Activated CD8-positive, alpha-beta memory T cell treated with anti-CD3 and anti-CD28 coated beads, Interleukin-2, amount 10 ng/mL, durations not matched to agents 7 days and 5 days (primary cell): ENCODE measurements at regions not wholly inside any gene's neighbourhood (a gene's known extent, or its start where the extent isn't known, plus 50 kb on each side); places are given as distances from the start of the nearest gene placed in this dataset.
A peak's percentile ranks its signal among the peaks of the same experiment; 100 is the strongest.
"Not testable (repeated sequence)": the region's sequence is repeated elsewhere in the genome, so short reads cannot be mapped to it uniquely, and the experiment has no call there.

ENCODE experiments used
- ATAC-seq: fragments of 150-1000 bp; cut with Tn5 transposase; one replicate; pipeline ENCODE4 v1.10.0; 2021; ENCODE audit warnings: moderate library complexity
- CTCF ChIA-PET: fragments of 350-600 bp; sonication (Branson Sonifier 250); formaldehyde crosslinking; loops from one replicate; lab custom pipeline; 2021; ENCODE audit warnings: antibody characterized with exemption; lab: Charles Lee
- DNase-seq: peaks from one replicate; pipeline ENCODE4 v3.0.0-alpha.2; 2020
- H3K27ac Mint-ChIP-seq: one replicate; pipeline ENCODE4 v1.8.0; 2021; ENCODE audit warnings: mild to moderate bottlenecking, mixed read lengths
- H3K27me3 Mint-ChIP-seq: one replicate; pipeline ENCODE4 v1.8.0; 2021; ENCODE audit warnings: mixed read lengths
- H3K36me3 Mint-ChIP-seq: one replicate; pipeline ENCODE4 v1.8.0; 2021; ENCODE audit warnings: mild to moderate bottlenecking, mixed read lengths
- H3K4me1 Mint-ChIP-seq: one replicate; pipeline ENCODE4 v1.8.0; 2021; ENCODE audit warnings: mixed read lengths
- H3K4me3 Mint-ChIP-seq: one replicate; pipeline ENCODE4 v1.8.0; 2021; ENCODE audit warnings: mild to moderate bottlenecking, moderate library complexity, mixed read lengths
- H3K9me3 Mint-ChIP-seq: one replicate; pipeline ENCODE4 v1.8.0; 2022; ENCODE audit warnings: low read depth, mixed read lengths

DNA sequence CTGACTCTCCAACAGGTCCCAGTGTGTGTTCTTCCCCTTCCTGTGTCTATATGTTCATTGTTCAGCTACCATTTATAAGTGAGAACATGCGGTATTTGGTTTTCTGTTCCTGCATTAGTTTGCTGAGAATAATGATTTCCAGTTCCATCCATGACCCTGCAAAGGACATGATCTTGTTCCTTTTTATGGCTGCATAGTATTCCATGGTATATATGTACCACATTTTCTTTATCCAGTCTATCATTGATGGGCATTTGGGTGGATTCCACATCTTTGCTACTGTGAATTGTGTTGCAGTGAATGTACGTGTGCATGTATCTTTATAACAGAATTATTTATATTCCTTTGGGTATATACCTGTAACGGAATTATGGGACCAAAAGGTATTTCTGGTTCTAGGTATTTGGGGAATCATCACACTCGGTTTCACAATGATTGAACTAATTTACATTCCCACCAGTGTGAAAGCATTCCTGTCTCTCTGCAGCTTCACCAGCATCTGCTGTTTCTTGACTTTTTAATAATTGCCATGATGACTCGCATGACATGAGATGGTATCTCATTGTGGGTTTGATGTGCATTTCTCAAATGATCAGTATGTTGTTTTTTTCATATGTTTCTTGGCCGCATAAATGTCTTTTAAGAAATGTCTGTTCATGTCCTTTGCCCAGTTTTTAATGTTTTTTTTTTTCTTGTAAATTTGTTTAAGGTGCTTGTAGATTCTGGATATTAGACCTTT is 60.2 kb downstream of the LSMEM1 start:
- Mint-ChIP-seq H3K36me3 (no peaks in the 10 kb centered on the region), H3K4me3 (no peak overlapping the region), H3K4me1 (no peaks in the 10 kb centered on the region), H3K27ac (no peak overlapping the region), H3K27me3 (peaks cover 40% of the 10 kb centered on the region), H3K9me3 (no peaks in the 10 kb centered on the region)
- CTCF ChIA-PET, result no interaction called here
- ATAC-seq (no peak), DNase-seq (no peak)

- Mint-ChIP-seq H3K27me3 (peaks cover 21% of the 10 kb centered on the region), H3K36me3 (no peaks in the 10 kb centered on the region), H3K9me3 (no peaks in the 10 kb centered on the region), H3K27ac (no peak overlapping the region), H3K4me3 (no peak overlapping the region), H3K4me1 (no peaks in the 10 kb centered on the region)
- DNase-seq (no peak), ATAC-seq (no peak)
- CTCF ChIA-PET, result no interaction called here
Observed at GRCh38 chr7:112546723-112547513, 66.1 kb downstream of the LSMEM1 start.

DNA sequence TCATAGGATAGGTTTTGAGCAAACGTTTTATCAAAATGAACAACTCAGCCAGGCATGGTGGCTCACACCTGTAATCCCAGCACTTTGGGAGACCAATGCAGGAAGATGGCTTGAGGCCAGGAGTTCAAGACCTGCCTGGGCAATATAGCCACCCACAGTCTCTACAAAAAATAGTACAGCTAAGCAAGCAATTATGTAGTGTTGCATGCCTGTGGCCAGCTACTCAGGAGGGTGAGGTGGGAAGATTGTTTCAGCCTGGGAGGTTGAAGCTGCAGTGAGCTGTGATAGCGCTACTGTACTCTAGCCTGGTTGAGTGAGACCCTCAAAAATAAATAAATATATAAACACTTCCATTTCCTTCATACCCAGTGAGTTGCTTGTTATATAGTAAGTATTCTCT is 67.1 kb downstream of the LSMEM1 start:
- H3K27ac Mint-ChIP-seq, result no peak overlapping the region
- CTCF ChIA-PET, result no interaction called here
- H3K36me3 Mint-ChIP-seq, result no peaks in the 10 kb centered on the region
- peaks cover 21% of the 10 kb centered on the region for H3K27me3 Mint-ChIP-seq
- H3K4me1 Mint-ChIP-seq, result no peaks in the 10 kb centered on the region
- ATAC-seq (no peak), DNase-seq (no peak)
- no peaks in the 10 kb centered on the region for H3K9me3 Mint-ChIP-seq
- no peak overlapping the region for H3K4me3 Mint-ChIP-seq

DNA sequence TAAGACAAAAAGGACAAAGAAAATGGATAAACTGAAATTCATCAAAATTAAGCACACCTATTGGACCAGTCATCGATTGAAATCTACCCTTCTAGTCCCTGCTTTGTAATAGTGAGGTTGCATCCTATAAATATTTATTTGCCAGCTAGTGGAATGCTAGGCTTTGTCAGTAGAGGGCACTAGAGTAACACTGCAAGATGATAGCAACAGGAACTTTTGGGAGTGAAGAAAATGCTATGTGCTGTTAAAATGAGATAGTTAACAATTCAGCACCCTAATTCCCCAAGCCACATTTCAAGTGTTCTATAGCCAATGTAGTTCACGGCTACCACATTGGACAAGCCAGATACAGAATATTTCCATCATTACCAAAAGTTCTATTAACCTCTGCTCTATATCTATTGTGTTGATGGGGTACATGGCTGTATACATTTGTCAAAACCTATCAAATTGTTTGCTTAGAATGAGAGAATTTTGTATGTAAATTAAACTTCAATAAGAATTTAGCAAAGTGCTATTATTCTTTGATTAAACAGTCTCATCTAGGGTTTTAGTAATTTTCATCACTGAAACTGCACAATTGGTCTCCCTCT is 69.8 kb downstream of the LSMEM1 start:
- H3K27me3 Mint-ChIP-seq, result peaks cover 3% of the 10 kb centered on the region
- no peak for DNase-seq
- no peak overlapping the region for H3K27ac Mint-ChIP-seq
- no peaks in the 10 kb centered on the region for H3K36me3 Mint-ChIP-seq
- no peak overlapping the region for H3K4me3 Mint-ChIP-seq
- CTCF ChIA-PET, result interaction anchor here (0.8 to 2.7 kb wide), 10 partner anchors 315 to 1161 kb away, joined by 3 to 15 read pairs (median 4); no protein-coding TSS in a partner anchor
- no peaks in the 10 kb centered on the region for H3K4me1 Mint-ChIP-seq
- H3K9me3 Mint-ChIP-seq, result no peaks in the 10 kb centered on the region
- ATAC-seq, result peak; percentile 45

DNA sequence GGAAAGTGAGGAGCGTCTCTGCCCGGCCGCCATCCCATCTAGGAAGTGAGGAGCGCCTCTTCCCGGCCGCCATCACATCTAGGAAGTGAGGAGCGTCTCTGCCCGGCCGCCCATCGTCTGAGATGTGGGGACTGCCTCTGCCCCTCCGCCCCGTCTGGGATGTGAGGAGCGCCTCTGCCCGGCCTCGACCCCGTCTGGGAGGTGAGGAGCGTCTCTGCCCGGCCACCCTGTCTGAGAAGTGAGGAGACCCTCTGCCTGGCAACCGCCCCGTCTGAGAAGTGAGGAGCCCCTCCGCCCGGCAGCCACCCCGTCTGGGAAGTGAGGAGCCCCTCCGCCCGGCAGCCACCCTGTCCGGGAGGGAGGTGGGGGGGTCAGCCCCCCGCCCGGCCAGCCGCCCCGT is 70.7 kb downstream of the LSMEM1 start:
- H3K27me3 Mint-ChIP-seq, result not testable (repeated sequence)

GRCh38 chr7:112554591-112554990 is 73.8 kb downstream of the LSMEM1 start:
- no peak overlapping the region for H3K27ac Mint-ChIP-seq
- CTCF ChIA-PET, result no interaction called here
- ATAC-seq, result no peak
- peaks cover 3% of the 10 kb centered on the region for H3K27me3 Mint-ChIP-seq
- H3K4me3 Mint-ChIP-seq, result no peak overlapping the region
- H3K9me3 Mint-ChIP-seq, result no peaks in the 10 kb centered on the region
- no peak for DNase-seq
- H3K36me3 Mint-ChIP-seq, result no peaks in the 10 kb centered on the region
- H3K4me1 Mint-ChIP-seq, result peaks cover 11% of the 10 kb centered on the region

More for the DNA sequence above, 70.7 kb downstream of the LSMEM1 start:
- H3K36me3 Mint-ChIP-seq, H3K4me1 Mint-ChIP-seq, H3K27ac Mint-ChIP-seq, DNase-seq, H3K4me3 Mint-ChIP-seq, ATAC-seq, H3K9me3 Mint-ChIP-seq: not testable (repeated sequence)
- CTCF ChIA-PET, result interaction anchor here (1.9 to 2.7 kb wide), 2 partner anchors 348 to 1159 kb away, joined by 4 to 15 read pairs; no protein-coding TSS in a partner anchor

DNA sequence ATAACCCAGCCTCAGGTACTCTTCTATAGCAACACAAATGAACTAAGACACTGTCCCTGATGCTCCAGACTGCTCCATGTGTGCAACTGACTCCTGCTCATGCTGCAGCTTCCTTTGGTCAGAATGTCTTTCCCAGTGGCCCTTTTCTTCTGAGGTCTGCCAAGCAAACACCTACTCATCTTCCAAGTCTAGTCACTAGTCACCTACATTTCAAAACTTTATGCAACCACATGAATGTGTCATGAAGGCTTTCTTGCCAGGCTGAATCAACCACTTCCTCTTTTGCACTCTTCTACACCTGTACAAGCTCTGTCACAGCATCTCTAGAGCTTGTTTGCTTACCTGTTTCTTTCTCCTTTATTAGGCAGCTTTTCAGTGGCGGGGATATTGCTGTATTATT is 75.8 kb downstream of the LSMEM1 start:
- CTCF ChIA-PET, result interaction anchor here (1.4 kb wide), 1 partner anchor 342 kb away, joined by 3 read pairs; no protein-coding TSS in a partner anchor
- no peaks in the 10 kb centered on the region for H3K36me3 Mint-ChIP-seq
- no peak overlapping the region for H3K27ac Mint-ChIP-seq
- H3K4me1 Mint-ChIP-seq, result peaks cover 11% of the 10 kb centered on the region
- H3K27me3 Mint-ChIP-seq, result peaks cover 10% of the 10 kb centered on the region
- DNase-seq (peak; percentile 43), ATAC-seq (peak; percentile 74)
- H3K9me3 Mint-ChIP-seq, result no peaks in the 10 kb centered on the region
- H3K4me3 Mint-ChIP-seq, result no peak overlapping the region

DNA sequence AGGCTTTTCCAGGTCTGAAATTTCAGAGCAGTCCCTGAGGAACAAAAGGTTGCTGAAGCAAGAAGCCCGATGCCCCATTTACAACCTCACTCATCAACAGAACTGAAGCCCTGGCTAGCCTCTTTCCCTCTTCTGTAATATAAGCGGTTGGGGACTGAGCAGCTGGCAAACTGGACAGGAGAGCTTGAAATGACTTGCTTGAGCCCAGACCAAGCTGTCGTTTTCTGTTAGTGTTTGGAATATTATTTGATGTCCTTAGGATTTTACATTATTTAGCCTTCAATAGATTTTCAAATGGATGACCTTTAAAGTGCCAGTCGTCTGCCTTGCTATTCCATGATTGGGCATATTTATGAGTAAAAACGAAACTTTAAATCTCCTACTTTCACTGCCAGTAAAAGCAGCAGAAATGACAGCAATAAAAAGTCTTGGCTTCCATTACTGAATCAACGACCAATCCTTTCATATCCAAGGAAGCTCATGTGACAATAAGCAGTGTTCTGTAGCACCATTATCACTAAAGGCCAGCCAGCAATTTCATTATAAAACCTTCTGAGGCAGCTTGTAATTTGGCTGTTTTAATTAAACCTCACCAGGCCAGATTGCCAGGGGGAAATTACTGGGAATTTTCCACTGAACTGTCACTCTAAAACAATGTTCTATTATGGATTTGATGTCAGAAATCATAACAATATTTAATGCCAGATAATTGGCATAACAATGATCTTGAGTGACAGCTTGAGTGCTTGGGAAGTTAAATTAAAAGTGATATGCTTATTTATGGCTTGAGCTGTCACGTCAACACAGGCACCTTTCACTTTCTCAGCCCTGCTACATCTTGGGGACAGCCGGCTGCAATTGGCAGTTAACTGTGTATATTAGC is 85.9 kb downstream of the LSMEM1 start:
- DNase-seq (no peak), ATAC-seq (no peak)
- CTCF ChIA-PET, result no interaction called here
- Mint-ChIP-seq H3K4me3 (no peak overlapping the region), H3K9me3 (no peaks in the 10 kb centered on the region), H3K27me3 (peaks cover 10% of the 10 kb centered on the region), H3K4me1 (no peaks in the 10 kb centered on the region), H3K36me3 (no peaks in the 10 kb centered on the region), H3K27ac (no peak overlapping the region)

GRCh38 chr7:112567388-112567787 is 86.6 kb downstream of the LSMEM1 start:
- H3K36me3 Mint-ChIP-seq, result no peaks in the 10 kb centered on the region
- no peak for DNase-seq
- no peak for ATAC-seq
- H3K4me3 Mint-ChIP-seq, result no peak overlapping the region
- no peaks in the 10 kb centered on the region for H3K4me1 Mint-ChIP-seq
- CTCF ChIA-PET, result no interaction called here
- no peaks in the 10 kb centered on the region for H3K9me3 Mint-ChIP-seq
- H3K27me3 Mint-ChIP-seq, result peaks cover 10% of the 10 kb centered on the region
- no peak overlapping the region for H3K27ac Mint-ChIP-seq

DNA sequence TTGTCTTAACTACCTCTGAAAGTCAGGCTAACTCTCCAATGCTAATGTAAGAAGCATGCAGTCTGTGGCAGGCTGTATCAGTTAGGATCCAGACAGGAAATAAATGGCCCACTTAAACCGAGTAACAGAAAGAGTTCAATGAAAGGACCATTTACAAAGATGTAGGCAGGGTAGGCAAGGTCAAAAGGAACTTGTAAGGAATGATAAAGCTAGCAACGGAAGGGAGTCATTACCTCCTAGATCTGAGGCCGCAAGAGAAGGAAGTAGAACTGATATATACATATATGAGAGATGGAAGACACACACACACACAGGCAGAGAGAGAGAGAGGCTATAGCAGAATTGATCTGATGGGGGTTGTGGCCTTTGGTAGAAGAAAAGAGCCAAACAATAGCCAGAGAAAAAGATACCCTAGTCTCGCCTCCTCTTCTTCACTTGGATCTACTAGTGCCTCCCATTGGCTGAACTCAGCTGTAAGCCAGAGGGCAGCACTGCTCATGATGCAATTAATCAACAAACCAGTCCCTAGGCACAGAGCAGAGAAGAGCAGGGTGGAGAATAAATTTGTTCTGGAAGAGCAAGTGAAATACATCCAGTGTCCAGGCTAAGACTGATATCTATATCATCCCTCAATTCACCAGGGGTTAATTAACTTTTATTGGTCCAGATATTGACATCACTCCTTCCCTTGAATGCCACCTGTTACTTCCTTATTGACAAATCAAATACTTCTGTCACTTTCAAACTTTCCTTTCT is 91.2 kb downstream of the LSMEM1 start:
- no peak for DNase-seq
- no peaks in the 10 kb centered on the region for H3K4me1 Mint-ChIP-seq

DNA sequence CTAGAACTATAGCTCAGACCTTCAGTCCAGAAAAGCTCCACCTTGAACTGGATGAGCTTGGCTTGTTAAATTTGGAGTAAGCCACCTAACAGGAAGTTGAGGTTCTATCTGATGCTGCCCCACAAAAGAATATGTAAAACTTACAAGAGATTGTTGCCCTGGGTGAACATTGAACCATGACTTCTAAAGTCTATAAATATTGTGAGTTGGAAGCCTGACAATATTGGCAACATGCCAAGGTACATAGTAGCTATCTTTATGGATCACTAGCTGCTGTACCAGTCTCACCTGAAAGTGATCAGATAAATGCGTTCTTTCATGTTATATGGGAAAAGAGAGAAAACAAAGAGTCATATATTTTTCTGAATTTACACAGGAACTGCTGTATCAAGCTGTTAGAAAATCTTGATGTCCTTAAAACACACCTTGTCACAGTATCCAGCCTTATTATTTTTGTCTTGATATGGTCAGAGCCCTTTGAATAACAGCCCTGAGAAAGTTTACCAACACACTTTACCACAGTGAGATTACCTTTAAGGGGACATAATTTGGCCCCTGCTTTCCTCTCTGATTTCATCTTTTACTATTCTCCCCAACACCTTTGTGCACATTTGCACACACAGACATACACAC is 92.0 kb downstream of the LSMEM1 start:
- Mint-ChIP-seq H3K27ac (no peak overlapping the region), H3K4me1 (no peaks in the 10 kb centered on the region), H3K9me3 (peaks cover 6% of the 10 kb centered on the region), H3K36me3 (peaks cover 2% of the 10 kb centered on the region), H3K4me3 (no peak overlapping the region), H3K27me3 (peaks cover 5% of the 10 kb centered on the region)
- DNase-seq (no peak), ATAC-seq (no peak)
- CTCF ChIA-PET, result interaction anchor here (0.6 kb wide), 1 partner anchor 84 kb away, joined by 3 read pairs; no protein-coding TSS in a partner anchor

More for the DNA sequence above, 91.2 kb downstream of the LSMEM1 start:
- Mint-ChIP-seq H3K27ac (no peak overlapping the region), H3K9me3 (peaks cover 6% of the 10 kb centered on the region), H3K4me3 (no peak overlapping the region), H3K27me3 (peaks cover 5% of the 10 kb centered on the region), H3K36me3 (peaks cover 2% of the 10 kb centered on the region)
- no peak for ATAC-seq
- CTCF ChIA-PET, result no interaction called here
